K562 (cell line): ENCODE measurements at regions not wholly inside any gene's neighbourhood (a gene's known extent, or its start where the extent isn't known, plus 50 kb on each side); places are given as distances from the start of the nearest gene placed in this dataset.

Experiments used
- ATAC-seq: fragments of 200-7000 bp; cut with Tn5 transposase; 3 replicates; pipeline ENCODE4 v1.9.1; 2020; ENCODE audit warnings: moderate library complexity
- BruUV-seq: library from RNA; stranded (reverse); fragments of 400-500 nt; replicated peaks from 2 replicates; lab custom pipeline; 2021; lab: Mats Ljungman, UMichigan
- CTCF ChIA-PET: fragments of 300-600 bp; formaldehyde crosslinking; extraction: SDS; loops from one replicate; lab custom pipeline; 2021; ENCODE audit warnings: low intra/inter-chr PET ratio; lab: Yijun Ruan, JAX
- POLR2A ChIA-PET: fragments of 300-600, 350-650 bp; sonication (Branson Sonifier 250); formaldehyde crosslinking; extraction: SDS; loops from one replicate; lab custom pipeline; 2021; ENCODE audit warnings: antibody characterized with exemption, inconsistent platforms; lab: Yijun Ruan, JAX
- DNase-seq, 4 experiments: peaks; one replicate each; pipeline versions ENCODE4 v3.0.0 to v3.0.0-alpha.2; 2011 to 2018; ENCODE audit warnings: low spot score in 3 of 4, mixed read lengths in 3 of 4; ENCODE audit errors: extremely low read depth in 1 of 4
- FAIRE-seq: peaks from 2 replicates; lab custom pipeline; 2011; peaks lifted over from hg19 to GRCh38; lab: Jason Lieb, UNC
- H2AFZ ChIP-seq: 2 replicates; pipeline ENCODE4 v1.6.0; 2011; ENCODE audit warnings: low read depth, low read length, control low read depth, inconsistent platforms
- H3K27ac ChIP-seq: fragments of 200-600 bp; 3 replicates; pipeline ENCODE4 v1.8.0; 2011; ENCODE audit warnings: low read depth, mild to moderate bottlenecking, control low read depth, inconsistent platforms, low read length, moderate library complexity, mixed read lengths; ENCODE audit errors: extremely low read depth
- H3K27me3 ChIP-seq, 2 experiments: fragments of 300-600 bp in 1 of 2; 2 replicates in 1 of 2; 3 replicates in 1 of 2; pipeline versions ENCODE4 v1.6.0 to v1.8.0; 2011; ENCODE audit warnings: inconsistent platforms in 2 of 2, low read length in 2 of 2, mild to moderate bottlenecking in 1 of 2, mixed read lengths in 1 of 2, moderate library complexity in 1 of 2; ENCODE audit not compliant: control insufficient read depth in 2 of 2, insufficient read depth in 2 of 2
- H3K36me3 ChIP-seq: fragments of 300-600 bp; 3 replicates; pipeline ENCODE4 v1.8.0; 2011; ENCODE audit warnings: mild to moderate bottlenecking, low read length, inconsistent platforms; ENCODE audit not compliant: control insufficient read depth, insufficient read depth
- H3K4me1 ChIP-seq, 2 experiments: fragments of 200-600 bp in 1 of 2; replicated peaks in 1 of 2; 2 replicates in 1 of 2; 3 replicates in 1 of 2; pipeline versions ENCODE4 v1.5.1 to v1.8.0; 2011; ENCODE audit warnings: inconsistent platforms in 2 of 2, low read length in 2 of 2, mild to moderate bottlenecking in 1 of 2, mixed read lengths in 1 of 2, moderate library complexity in 1 of 2; ENCODE audit not compliant: control insufficient read depth in 2 of 2, insufficient read depth in 2 of 2
- H3K4me2 ChIP-seq: 2 replicates; pipeline ENCODE4 v1.6.1; 2011; ENCODE audit warnings: low read length, control low read depth, inconsistent platforms, mixed read lengths; ENCODE audit not compliant: insufficient read depth
- H3K4me3 ChIP-seq: fragments of 200-600 bp; sonication (generic), shearing (Covaris generic); 2 replicates; pipeline ENCODE4 v1.5.1; 2016; ENCODE audit warnings: control low read depth, inconsistent platforms
- H3K79me2 ChIP-seq: fragments of 200-600 bp; 3 replicates; pipeline ENCODE4 v1.8.0; 2011; ENCODE audit warnings: low read length, inconsistent platforms; ENCODE audit not compliant: control insufficient read depth, insufficient read depth
- H3K9ac ChIP-seq, 2 experiments: 2 replicates each; pipeline versions ENCODE4 v1.6.0 to v1.6.1; 2011; ENCODE audit warnings: low read depth in 2 of 2, low read length in 2 of 2, control low read depth in 1 of 2, inconsistent platforms in 1 of 2, mild to moderate bottlenecking in 1 of 2, mixed read lengths in 1 of 2; ENCODE audit not compliant: insufficient read depth in 1 of 2
- H3K9me1 ChIP-seq: one replicate; pipeline ENCODE4 v1.6.0; 2011; ENCODE audit warnings: inconsistent platforms, mild to moderate bottlenecking, low read length, moderate library complexity; ENCODE audit not compliant: control insufficient read depth, insufficient read depth
- H3K9me3 ChIP-seq: replicated peaks from 2 replicates; pipeline ENCODE4 v1.5.1; 2011; ENCODE audit warnings: low read depth, low read length, inconsistent platforms; ENCODE audit not compliant: control insufficient read depth, insufficient read depth
- H4K20me1 ChIP-seq: replicated peaks from 2 replicates; pipeline ENCODE4 v1.6.1; 2011; ENCODE audit warnings: low read length, inconsistent platforms, mixed read lengths; ENCODE audit not compliant: control insufficient read depth, insufficient read depth
- ELK1 ChIP-seq: sonication (generic); formaldehyde crosslinking; IDR thresholded peaks from 2 replicates; pipeline ENCODE4 v1.8.1; 2022; ENCODE audit warnings: missing genetic modification reagents
- GABPA ChIP-seq: fragments of 200-800 bp; sonication (Bioruptor generic); conservative IDR thresholded peaks from 2 replicates; pipeline ENCODE4 v1.6.1; 2016; ENCODE audit warnings: low read depth, missing genetic modification characterization, missing compliant biosample characterization
- HBP1 ChIP-seq: fragments of 450-650 bp; formaldehyde crosslinking; IDR thresholded peaks from 2 replicates; pipeline ENCODE4 v1.4.0; 2022; ENCODE audit warnings: missing genetic modification characterization
- HNRNPK ChIP-seq: fragments of 200-400 bp; formaldehyde crosslinking; IDR thresholded peaks from one replicate; pipeline ENCODE4 v1.6.1; 2018; ENCODE audit warnings: mild to moderate bottlenecking, low read depth, low read length; ENCODE audit not compliant: poor library complexity, severe bottlenecking
- NFYB ChIP-seq: IDR thresholded peaks from 2 replicates; pipeline ENCODE4 v1.6.1; 2011; ENCODE audit warnings: mild to moderate bottlenecking, moderate library complexity; ENCODE audit not compliant: insufficient read length; ENCODE audit errors: extremely low read depth
- RBM14 ChIP-seq: fragments of 200-400 bp; formaldehyde crosslinking; IDR thresholded peaks from 2 replicates; pipeline ENCODE4 v1.6.1; 2018; ENCODE audit warnings: low read depth, mild to moderate bottlenecking, low read length, moderate library complexity, borderline replicate concordance; ENCODE audit not compliant: insufficient read depth
- SMAD2 ChIP-seq: fragments of 150-350 bp; IDR thresholded peaks from 2 replicates; pipeline ENCODE4 v1.6.1; 2014; ENCODE audit warnings: low read depth, mild to moderate bottlenecking, low read length
- SMAD4 ChIP-seq: fragments of 250-450 bp; sonication (Bioruptor Pico); conservative IDR thresholded peaks from 2 replicates; pipeline ENCODE4 v1.8.0; 2021; ENCODE audit warnings: inconsistent platforms, mild to moderate bottlenecking, moderate library complexity
- SP1 ChIP-seq: sonication (generic); formaldehyde crosslinking; IDR thresholded peaks from 2 replicates; pipeline ENCODE4 v1.8.1; 2022; ENCODE audit warnings: mild to moderate bottlenecking, missing genetic modification reagents
- ZNF197 ChIP-seq: fragments of 200-800 bp; sonication (Bioruptor generic); IDR thresholded peaks from 2 replicates; pipeline ENCODE4 v1.6.1; 2016; ENCODE audit warnings: low read depth, missing genetic modification characterization, missing compliant biosample characterization
- ZNF41 ChIP-seq: fragments of 250-450 bp; sonication (Bioruptor Pico); conservative IDR thresholded peaks from 2 replicates; pipeline ENCODE4 v1.4.0; 2020; ENCODE audit warnings: mild to moderate bottlenecking
- ZNF511 ChIP-seq: sonication (generic); formaldehyde crosslinking; IDR thresholded peaks from 2 replicates; pipeline ENCODE4 v1.8.0; 2022; ENCODE audit warnings: mild to moderate bottlenecking, missing genetic modification reagents
- ZNF699 ChIP-seq: fragments of 250-450 bp; sonication (Bioruptor Pico); IDR thresholded peaks from 2 replicates; pipeline ENCODE4 v1.8.0; 2021; ENCODE audit warnings: mild to moderate bottlenecking, moderate library complexity; ENCODE audit not compliant: insufficient replicate concordance
- ZNF77 ChIP-seq: fragments of 250-450 bp; sonication (Bioruptor Pico); IDR thresholded peaks from 2 replicates; pipeline ENCODE4 v1.5.0; 2020
- in situ Hi-C: fragments of 300-500 bp; cut with MboI; formaldehyde crosslinking; loops from 4 replicates; pipeline ENCODE4 v1.15.0; 2018; ENCODE audit warnings: inconsistent platforms, mixed read lengths
- intact Hi-C: fragments of 100-400 bp; cut with micrococcal nuclease; formaldehyde crosslinking; loops from 2 replicates; pipeline ENCODE4 v1.14.2; 2022
- TF ChIP-seq, protein P1 (sequence below): fragments of 450-650 bp; IDR thresholded peaks from 2 replicates; pipeline ENCODE4 v1.6.1; 2018; ENCODE audit warnings: mild to moderate bottlenecking, low read depth; ENCODE audit not compliant: partially characterized antibody
- TF ChIP-seq, protein P2 (sequence below): IDR thresholded peaks from 2 replicates; pipeline ENCODE4 v1.6.1; 2011; ENCODE audit warnings: borderline replicate concordance, low read depth, mild to moderate bottlenecking, moderate library complexity, low read length; ENCODE audit not compliant: insufficient read depth, poor library complexity, severe bottlenecking

DNA sequence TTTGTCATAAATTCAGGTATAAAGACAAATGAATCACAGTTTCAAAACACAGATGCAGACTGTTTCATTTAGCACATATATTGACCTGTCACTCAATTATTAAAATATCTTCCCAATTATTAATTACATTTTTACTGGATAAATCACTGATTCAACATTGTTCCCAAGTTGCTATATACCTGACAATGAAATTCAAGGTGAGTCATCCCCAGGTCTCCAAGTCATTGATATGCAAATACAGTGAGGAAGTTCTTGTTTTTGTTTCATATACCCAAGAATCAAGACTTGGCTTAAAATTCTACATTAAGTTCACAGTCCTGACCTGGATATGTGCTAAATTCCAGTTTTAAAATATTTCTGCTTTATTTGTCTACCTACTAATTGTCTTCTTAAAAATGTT is 599.3 kb upstream of the PSMD7 start:
- H3K36me3 ChIP-seq, result no peaks in the 10 kb centered on the region
- no peak overlapping the region for H2AFZ ChIP-seq
- no peak overlapping the region for H3K4me3 ChIP-seq
- in situ Hi-C loops (no loop called here), intact Hi-C loops (no loop called here)
- H3K27me3 ChIP-seq, result peaks cover 0 to 7% of the 10 kb centered on the region in 2 experiments; a peak in 2 of 5 replicates
- POLR2A ChIA-PET, result no interaction called here
- no peaks in the 10 kb centered on the region for H3K79me2 ChIP-seq
- H4K20me1 ChIP-seq, result no peaks in the 10 kb centered on the region
- H3K4me2 ChIP-seq, result no peak overlapping the region
- no peak overlapping the region for H3K27ac ChIP-seq
- H3K9me3 ChIP-seq, result no peaks in the 10 kb centered on the region
- no peak overlapping the region for H3K9ac ChIP-seq
- no peaks in the 10 kb centered on the region for H3K9me1 ChIP-seq
- ATAC-seq (no peak), FAIRE-seq (no peak), DNase-seq (no peak)
- CTCF ChIA-PET, result no interaction called here
- no TSS peak for BruUV-seq
- H3K4me1 ChIP-seq, result no peaks in the 10 kb centered on the region
- TF ChIP-seq, protein P1, sequence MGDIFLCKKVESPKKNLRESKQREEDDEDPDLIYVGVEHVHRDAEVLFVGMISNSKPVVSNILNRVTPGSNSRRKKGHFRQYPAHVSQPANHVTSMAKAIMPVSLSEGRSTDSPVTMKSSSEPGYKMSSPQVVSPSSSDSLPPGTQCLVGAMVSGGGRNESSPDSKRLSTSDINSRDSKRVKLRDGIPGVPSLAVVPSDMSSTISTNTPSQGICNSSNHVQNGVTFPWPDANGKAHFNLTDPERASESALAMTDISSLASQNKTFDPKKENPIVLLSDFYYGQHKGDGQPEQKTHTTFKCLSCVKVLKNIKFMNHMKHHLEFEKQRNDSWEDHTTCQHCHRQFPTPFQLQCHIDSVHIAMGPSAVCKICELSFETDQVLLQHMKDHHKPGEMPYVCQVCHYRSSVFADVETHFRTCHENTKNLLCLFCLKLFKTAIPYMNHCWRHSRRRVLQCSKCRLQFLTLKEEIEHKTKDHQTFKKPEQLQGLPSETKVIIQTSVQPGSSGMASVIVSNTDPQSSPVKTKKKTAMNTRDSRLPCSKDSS, result no peak
- TF ChIP-seq SP1 (CRISPR knock-in tag) (no peak), ZNF77 (CRISPR knock-in tag) (no peak), ELK1 (CRISPR knock-in tag) (no peak), RBM14 (no peak), HNRNPK (no peak), NFYB (no peak), ZNF699 (no peak), HBP1 (CRISPR knock-in tag) (no peak), ZNF197 (CRISPR knock-in tag) (no peak), ZNF41 (CRISPR knock-in tag) (no peak), SMAD4 (CRISPR knock-in tag) (no peak), SMAD2 (no peak), ZNF511 (CRISPR knock-in tag) (no peak), GABPA (tag) (no peak)
- TF ChIP-seq, protein P2, sequence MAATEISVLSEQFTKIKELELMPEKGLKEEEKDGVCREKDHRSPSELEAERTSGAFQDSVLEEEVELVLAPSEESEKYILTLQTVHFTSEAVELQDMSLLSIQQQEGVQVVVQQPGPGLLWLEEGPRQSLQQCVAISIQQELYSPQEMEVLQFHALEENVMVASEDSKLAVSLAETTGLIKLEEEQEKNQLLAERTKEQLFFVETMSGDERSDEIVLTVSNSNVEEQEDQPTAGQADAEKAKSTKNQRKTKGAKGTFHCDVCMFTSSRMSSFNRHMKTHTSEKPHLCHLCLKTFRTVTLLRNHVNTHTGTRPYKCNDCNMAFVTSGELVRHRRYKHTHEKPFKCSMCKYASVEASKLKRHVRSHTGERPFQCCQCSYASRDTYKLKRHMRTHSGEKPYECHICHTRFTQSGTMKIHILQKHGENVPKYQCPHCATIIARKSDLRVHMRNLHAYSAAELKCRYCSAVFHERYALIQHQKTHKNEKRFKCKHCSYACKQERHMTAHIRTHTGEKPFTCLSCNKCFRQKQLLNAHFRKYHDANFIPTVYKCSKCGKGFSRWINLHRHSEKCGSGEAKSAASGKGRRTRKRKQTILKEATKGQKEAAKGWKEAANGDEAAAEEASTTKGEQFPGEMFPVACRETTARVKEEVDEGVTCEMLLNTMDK, result no peak
